ENCODE measurements at regions not wholly inside any gene's neighbourhood (a gene's known extent, or its start where the extent isn't known, plus 50 kb on each side); places are given as distances from the start of the nearest gene placed in this dataset.

GRCh38 chr14:38737686-38738407, 365.2 kb downstream of the SEC23A start:
- Histone ChIP-seq H3K4me1 (ENCODE audit: control insufficient read depth in 1 of 2, low read depth in 2 of 2) (peaks cover 0 to 5% of the 10 kb centered on the region in 2 donors), H3K4me3 (no peak overlapping the region), H3K27me3 (replicated peaks; ENCODE audit: insufficient read depth) (no peaks in the 10 kb centered on the region), H3K9me3 (no peaks in the 10 kb centered on the region), H3K27ac (no peak overlapping the region), H3K36me3 (no peaks in the 10 kb centered on the region)
- no peak for TF ChIP-seq CTCF (IDR thresholded peaks at IDR 0.05)
- ATAC-seq (ENCODE audit: insufficient number of reproducible peaks, low FRiP score, low read depth) (no peak), DNase-seq (ENCODE audit: low spot score) (no peak)

DNA sequence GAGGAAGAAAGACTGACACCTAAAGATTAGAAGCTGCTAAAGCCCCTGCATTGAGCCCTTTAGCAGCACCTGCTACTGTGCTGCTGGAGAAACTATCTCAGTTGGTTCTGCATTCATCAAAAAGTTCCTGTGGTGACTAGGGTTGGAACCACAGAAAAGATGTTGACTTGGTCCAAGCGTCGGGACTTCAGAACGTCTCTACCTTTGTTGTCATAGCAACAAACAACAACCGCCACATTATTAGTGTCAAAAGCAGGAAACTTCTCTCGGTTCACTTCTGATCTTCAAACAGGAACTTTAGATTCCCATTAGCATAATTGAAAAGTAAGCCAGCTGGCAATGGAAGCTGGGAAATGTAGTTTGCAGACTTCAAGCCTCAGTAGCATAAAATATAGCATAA, 368.0 kb downstream of the SEC23A start:
- ATAC-seq (ENCODE audit: insufficient number of reproducible peaks, low FRiP score, low read depth), result no peak
- DNase-seq (ENCODE audit: low spot score), result no peak
- Histone ChIP-seq H3K36me3 (no peaks in the 10 kb centered on the region), H3K27me3 (replicated peaks; ENCODE audit: insufficient read depth) (no peaks in the 10 kb centered on the region), H3K4me1 (ENCODE audit: control insufficient read depth in 1 of 2, low read depth in 2 of 2) (peaks cover 0 to 5% of the 10 kb centered on the region in 2 donors), H3K27ac (no peak overlapping the region), H3K4me3 (no peak overlapping the region), H3K9me3 (no peaks in the 10 kb centered on the region)
- no peak for TF ChIP-seq CTCF (IDR thresholded peaks at IDR 0.05)

GRCh38 chr14:38731962-38732361, 371.1 kb downstream of the SEC23A start:
- Histone ChIP-seq H3K36me3 (no peaks in the 10 kb centered on the region), H3K27ac (no peak overlapping the region), H3K9me3 (no peaks in the 10 kb centered on the region), H3K4me3 (no peak overlapping the region), H3K4me1 (ENCODE audit: control insufficient read depth in 1 of 2, low read depth in 2 of 2) (no peaks in the 10 kb centered on the region), H3K27me3 (replicated peaks; ENCODE audit: insufficient read depth) (no peaks in the 10 kb centered on the region)
- DNase-seq (ENCODE audit: low spot score), result no peak
- TF ChIP-seq CTCF (IDR thresholded peaks at IDR 0.05), result no peak
- no peak for ATAC-seq (ENCODE audit: insufficient number of reproducible peaks, low FRiP score, low read depth)

- TF ChIP-seq CTCF (IDR thresholded peaks at IDR 0.05), result no peak
- DNase-seq (ENCODE audit: low spot score) (no peak), ATAC-seq (ENCODE audit: insufficient number of reproducible peaks, low FRiP score, low read depth) (no peak)
- Histone ChIP-seq H3K27me3 (replicated peaks; ENCODE audit: insufficient read depth) (no peaks in the 10 kb centered on the region), H3K36me3 (no peaks in the 10 kb centered on the region), H3K27ac (no peak overlapping the region), H3K4me1 (ENCODE audit: control insufficient read depth in 1 of 2, low read depth in 2 of 2) (no peaks in the 10 kb centered on the region), H3K9me3 (no peaks in the 10 kb centered on the region), H3K4me3 (no peak overlapping the region)
Observed at GRCh38 chr14:38730420-38730819, 372.6 kb downstream of the SEC23A start.

- H3K4me3 ChIP-seq, result no peak overlapping the region
- ATAC-seq (ENCODE audit: insufficient number of reproducible peaks, low FRiP score, low read depth), result no peak
Observed at GRCh38 chr14:38727731-38728130, 375.3 kb downstream of the SEC23A start.

More at GRCh38 chr14:38727731-38728130, 375.3 kb downstream of the SEC23A start:
- no peak for TF ChIP-seq CTCF (IDR thresholded peaks at IDR 0.05)
- no peak for DNase-seq (ENCODE audit: low spot score)
- Histone ChIP-seq H3K4me1 (ENCODE audit: control insufficient read depth in 1 of 2, low read depth in 2 of 2) (peaks cover 0 to 9% of the 10 kb centered on the region in 2 donors), H3K9me3 (no peaks in the 10 kb centered on the region), H3K27me3 (replicated peaks; ENCODE audit: insufficient read depth) (no peaks in the 10 kb centered on the region), H3K27ac (no peak overlapping the region), H3K36me3 (no peaks in the 10 kb centered on the region)
